Left ventricle myocardium inferior (tissue), 1 donor: ENCODE measurements at regions not wholly inside any gene's neighbourhood (a gene's known extent, or its start where the extent isn't known, plus 50 kb on each side); places are given as distances from the start of the nearest gene placed in this dataset.
"Not testable (repeated sequence)": the region's sequence is repeated elsewhere in the genome, so short reads cannot be mapped to it uniquely, and the experiment has no call there.

Source experiments
- DNase-seq: peaks from one replicate; pipeline ENCODE4 v3.0.0-alpha.2; 2020
- H3K27ac ChIP-seq: fragments of 200-600 bp; replicated peaks from 2 replicates; pipeline ENCODE4 v1.8.0; 2021
- H3K27me3 ChIP-seq: fragments of 200-600 bp; 2 replicates; pipeline ENCODE4 v1.8.0; 2021; ENCODE audit warnings: low read depth
- H3K36me3 ChIP-seq: fragments of 200-600 bp; 2 replicates; pipeline ENCODE4 v1.8.0; 2021
- H3K4me1 ChIP-seq: fragments of 200-600 bp; 2 replicates; pipeline ENCODE4 v1.8.0; 2021
- H3K4me3 ChIP-seq: fragments of 200-600 bp; 2 replicates; pipeline ENCODE4 v1.8.0; 2021; ENCODE audit warnings: mild to moderate bottlenecking, moderate library complexity
- H3K9me3 ChIP-seq: fragments of 200-600 bp; replicated peaks from 2 replicates; pipeline ENCODE4 v1.8.0; 2021
- CTCF ChIP-seq: fragments of 200-600 bp; IDR thresholded peaks from 2 replicates; pipeline ENCODE4 v1.8.0; 2021; ENCODE audit warnings: antibody characterized with exemption, mild to moderate bottlenecking, borderline replicate concordance
- intact Hi-C: fragments of 100-400 bp; cut with micrococcal nuclease; formaldehyde crosslinking; loops from one replicate; pipeline ENCODE4 v1.11.0; 2022
- donor health status: DM: no; HTN: yes; CAD: no; lungs with severe emphysema.

GRCh38 chr1:227508431-227508830, 54.9 kb upstream of the ZNF678 start:
- H3K36me3 ChIP-seq, result no peaks in the 10 kb centered on the region
- no peaks in the 10 kb centered on the region for H3K4me1 ChIP-seq
- no peaks in the 10 kb centered on the region for H3K9me3 ChIP-seq
- intact Hi-C loops, result no loop called here
- DNase-seq, result no peak
- no peak overlapping the region for H3K27ac ChIP-seq
- H3K27me3 ChIP-seq, result peaks cover 34% of the 10 kb centered on the region
- H3K4me3 ChIP-seq, result no peak overlapping the region
- no peak for TF ChIP-seq CTCF

GRCh38 chr1:227506490-227507393, 56.6 kb upstream of the ZNF678 start:
- DNase-seq, H3K4me1 ChIP-seq, H3K36me3 ChIP-seq, H3K27ac ChIP-seq, H3K4me3 ChIP-seq, H3K9me3 ChIP-seq, intact Hi-C loops: not testable (repeated sequence)
- H3K27me3 ChIP-seq, result peaks cover 25% of the 10 kb centered on the region

- H3K36me3 ChIP-seq, intact Hi-C loops, H3K27ac ChIP-seq: not testable (repeated sequence)
Measured at GRCh38 chr1:227496045-227496444, 67.3 kb upstream of the ZNF678 start.

GRCh38 chr1:227493863-227494551, 69.3 kb upstream of the ZNF678 start:
- H3K36me3 ChIP-seq, intact Hi-C loops, H3K4me3 ChIP-seq, H3K27ac ChIP-seq, H3K9me3 ChIP-seq, H3K27me3 ChIP-seq, DNase-seq: not testable (repeated sequence)
- peaks cover 10% of the 10 kb centered on the region for H3K4me1 ChIP-seq

More at GRCh38 chr1:227496045-227496444, 67.3 kb upstream of the ZNF678 start:
- not testable (repeated sequence) for DNase-seq, H3K9me3 ChIP-seq, H3K4me1 ChIP-seq, H3K4me3 ChIP-seq, H3K27me3 ChIP-seq

DNA sequence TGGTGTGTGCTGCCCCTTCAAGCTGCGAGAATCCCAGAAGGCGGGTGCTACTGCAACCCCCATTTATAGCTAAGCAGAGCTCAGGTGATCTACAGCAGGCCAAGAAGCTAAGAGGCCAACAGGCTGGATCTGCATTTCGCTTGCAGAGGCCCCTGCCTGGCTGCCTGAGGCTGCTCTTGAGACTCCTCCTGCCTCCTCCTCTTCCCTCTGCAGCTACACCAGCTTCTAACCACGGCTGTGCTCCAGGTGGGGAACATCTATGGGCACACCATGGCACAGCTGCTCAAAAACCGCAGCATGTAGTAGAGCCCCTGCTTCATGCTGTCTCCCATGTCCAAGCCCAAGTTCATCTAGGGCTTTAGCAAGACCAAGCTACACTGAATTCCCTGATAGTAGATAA, 72.9 kb upstream of the ZNF678 start:
- no peak overlapping the region for H3K4me3 ChIP-seq
- TF ChIP-seq CTCF, result no peak
- DNase-seq, result no peak
- H3K36me3 ChIP-seq, result no peaks in the 10 kb centered on the region
- no peak overlapping the region for H3K27ac ChIP-seq
- H3K27me3 ChIP-seq, result no peaks in the 10 kb centered on the region
- intact Hi-C loops, result no loop called here
- no peaks in the 10 kb centered on the region for H3K9me3 ChIP-seq
- H3K4me1 ChIP-seq, result peaks cover 12% of the 10 kb centered on the region

- Histone ChIP-seq H3K27me3 (no peaks in the 10 kb centered on the region), H3K4me1 (peaks cover 12% of the 10 kb centered on the region), H3K9me3 (no peaks in the 10 kb centered on the region), H3K36me3 (no peaks in the 10 kb centered on the region), H3K4me3 (no peak overlapping the region), H3K27ac (no peak overlapping the region)
- intact Hi-C loops, result no loop called here
- no peak for TF ChIP-seq CTCF
- no peak for DNase-seq
Measured at GRCh38 chr1:227490001-227490400, 73.4 kb upstream of the ZNF678 start.

DNA sequence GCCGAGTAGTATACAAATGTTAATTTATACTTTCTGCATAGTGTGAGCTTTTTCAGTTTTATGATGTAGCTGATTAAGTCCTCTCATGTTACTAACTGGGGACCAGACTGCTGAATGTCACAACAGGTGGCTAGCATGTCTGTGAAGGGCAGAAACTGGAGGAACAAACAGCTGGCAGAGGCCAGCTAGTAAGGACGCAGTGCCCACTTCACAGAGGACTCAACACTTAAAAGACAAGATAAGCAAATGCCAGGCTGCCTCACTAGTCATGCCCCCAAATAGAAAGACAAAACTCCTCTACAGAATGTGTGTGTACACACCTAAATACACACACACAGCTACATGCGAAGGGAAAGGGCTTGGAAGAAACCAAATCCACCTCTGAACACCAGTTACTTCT, 73.8 kb upstream of the ZNF678 start:
- TF ChIP-seq CTCF, result no peak
- no peak overlapping the region for H3K4me3 ChIP-seq
- H3K27me3 ChIP-seq, result no peaks in the 10 kb centered on the region
- H3K4me1 ChIP-seq, result peaks cover 12% of the 10 kb centered on the region
- intact Hi-C loops, result no loop called here
- H3K27ac ChIP-seq, result no peak overlapping the region
- H3K9me3 ChIP-seq, result no peaks in the 10 kb centered on the region
- DNase-seq, result no peak
- no peaks in the 10 kb centered on the region for H3K36me3 ChIP-seq
